Endothelial cell of umbilical vein (primary cell): ENCODE measurements at regions not wholly inside any gene's neighbourhood (a gene's known extent, or its start where the extent isn't known, plus 50 kb on each side); places are given as distances from the start of the nearest gene placed in this dataset.

ENCODE experiments used
- BruUV-seq: library from RNA; stranded (reverse); fragments of 400-500 nt; replicated peaks from 2 replicates; lab custom pipeline; 2021; lab: Mats Ljungman, UMichigan
- CTCF ChIA-PET: fragments of 300-600, 350-600 bp; sonication (Branson Sonifier 250); formaldehyde crosslinking; loops from one replicate; lab custom pipeline; 2021; ENCODE audit warnings: antibody characterized with exemption, inconsistent platforms; lab: Charles Lee
- POLR2A ChIA-PET: fragments of 300-600, 350-600 bp; sonication (Branson Sonifier 250); formaldehyde crosslinking; loops from one replicate; lab custom pipeline; 2021; ENCODE audit warnings: antibody characterized with exemption, inconsistent platforms; lab: Charles Lee
- DNase-seq: peaks from one replicate; pipeline ENCODE4 v3.0.0-alpha.2; 2011; ENCODE audit warnings: low read depth, low spot score
- FAIRE-seq: peaks from 2 replicates; lab custom pipeline; 2011; peaks lifted over from hg19 to GRCh38; lab: Jason Lieb, UNC
- H2AFZ ChIP-seq: 2 replicates; pipeline ENCODE4 v1.6.0; 2012; ENCODE audit warnings: low read depth, low read length, control low read depth, inconsistent platforms
- H3K27ac ChIP-seq: 2 replicates; pipeline ENCODE4 v1.5.1; 2011; ENCODE audit warnings: low read depth, mild to moderate bottlenecking, control low read depth, low read length, moderate library complexity; ENCODE audit not compliant: insufficient read depth
- H3K27me3 ChIP-seq, 2 experiments: 2 replicates each; pipeline versions ENCODE4 v1.6.0 to v1.6.1; 2011; ENCODE audit warnings: low read length in 2 of 2, mixed read lengths in 1 of 2; ENCODE audit not compliant: control insufficient read depth in 2 of 2, insufficient read depth in 2 of 2
- H3K36me3 ChIP-seq, 2 experiments: 2 replicates in 1 of 2; 3 replicates in 1 of 2; pipeline ENCODE4 v1.5.1; 2011; ENCODE audit warnings: low read length in 2 of 2, mild to moderate bottlenecking in 1 of 2, moderate library complexity in 1 of 2; ENCODE audit not compliant: control insufficient read depth in 2 of 2, insufficient read depth in 2 of 2; ENCODE audit errors: extremely low read depth in 1 of 2
- H3K4me1 ChIP-seq: 3 replicates; pipeline ENCODE4 v1.5.1; 2011; ENCODE audit warnings: mild to moderate bottlenecking, low read length; ENCODE audit not compliant: control insufficient read depth, insufficient read depth; ENCODE audit errors: extremely low read depth
- H3K4me2 ChIP-seq: 2 replicates; pipeline ENCODE4 v1.6.1; 2011; ENCODE audit warnings: low read length, control low read depth, mixed read lengths; ENCODE audit not compliant: insufficient read depth
- H3K4me3 ChIP-seq, 3 experiments: fragments of 200-600 bp in 1 of 3; sonication (generic), shearing (Covaris generic) in 1 of 3; replicated peaks in 1 of 3; 2 replicates each; pipeline ENCODE4 v1.5.1; 2011 to 2016; ENCODE audit warnings: control low read depth in 3 of 3, low read length in 3 of 3, mild to moderate bottlenecking in 2 of 3, inconsistent platforms in 1 of 3, low read depth in 1 of 3, moderate library complexity in 1 of 3; ENCODE audit not compliant: insufficient read depth in 1 of 3
- H3K79me2 ChIP-seq: 2 replicates; pipeline ENCODE4 v1.6.0; 2012; ENCODE audit warnings: low read length, inconsistent platforms; ENCODE audit not compliant: control insufficient read depth, insufficient read depth
- H3K9ac ChIP-seq: replicated peaks from 2 replicates; pipeline ENCODE3; 2011; ENCODE audit warnings: low read length, control low read depth; ENCODE audit not compliant: insufficient read depth; ENCODE audit errors: extremely low read depth
- H3K9me1 ChIP-seq: replicated peaks from 3 replicates; pipeline ENCODE4 v1.6.0; 2011; ENCODE audit warnings: mild to moderate bottlenecking, low read length; ENCODE audit not compliant: control insufficient read depth, insufficient read depth; ENCODE audit errors: extremely low read depth
- H3K9me3 ChIP-seq: replicated peaks from 2 replicates; pipeline ENCODE4 v1.5.1; 2012; ENCODE audit warnings: low read length, inconsistent platforms; ENCODE audit not compliant: control insufficient read depth, insufficient read depth
- H4K20me1 ChIP-seq: replicated peaks from 2 replicates; pipeline ENCODE3; 2011; ENCODE audit warnings: mild to moderate bottlenecking, low read length; ENCODE audit not compliant: control insufficient read depth, insufficient read depth; ENCODE audit errors: extremely low read depth
- EZH2 ChIP-seq: IDR thresholded peaks from 2 replicates; pipeline ENCODE4 v1.6.1; 2012; ENCODE audit warnings: borderline replicate concordance, low read depth, mild to moderate bottlenecking, moderate library complexity, low read length, inconsistent platforms; ENCODE audit not compliant: severe bottlenecking
- FOS ChIP-seq: IDR thresholded peaks from 2 replicates; pipeline ENCODE4 v1.6.1; 2011; ENCODE audit warnings: mild to moderate bottlenecking, low read length, moderate library complexity, borderline replicate concordance; ENCODE audit not compliant: insufficient read depth
- GATA2 ChIP-seq: IDR thresholded peaks from 2 replicates; pipeline ENCODE4 v1.7.0; 2011; ENCODE audit warnings: low read depth, mild to moderate bottlenecking, moderate library complexity, mixed read lengths, low read length; ENCODE audit not compliant: insufficient read length, insufficient read depth
- MYC ChIP-seq: IDR thresholded peaks from one replicate; pipeline ENCODE4 v1.6.1; 2011; ENCODE audit warnings: mild to moderate bottlenecking, low read depth, low read length
- POLR2A ChIP-seq: IDR thresholded peaks from 2 replicates; pipeline ENCODE4 v1.6.1; 2012; ENCODE audit warnings: low read depth, mild to moderate bottlenecking, control low read depth, low read length
- POLR2AphosphoS5 ChIP-seq: IDR thresholded peaks from 2 replicates; pipeline ENCODE4 v1.6.1; 2012; ENCODE audit warnings: low read depth, mild to moderate bottlenecking, control low read depth, low read length, moderate library complexity; ENCODE audit not compliant: insufficient read depth
- dilution Hi-C: fragments of 300-500 bp; cut with MboI; formaldehyde crosslinking; loops from one replicate; pipeline ENCODE4 v1.15.0; 2019; ENCODE audit warnings: low sequenced_read_pairs; ENCODE audit not compliant: extremely low pct_ligation_motif_present
- intact Hi-C: fragments of 100-400 bp; cut with micrococcal nuclease; formaldehyde crosslinking; loops from one replicate; pipeline ENCODE4 v1.10.0; 2022
- TF ChIP-seq, protein P1 (sequence below): IDR thresholded peaks from 2 replicates; pipeline ENCODE4 v1.6.1; 2011; ENCODE audit not compliant: insufficient read depth, insufficient read length
- TF ChIP-seq, protein P2 (sequence below), 2 donors: IDR thresholded peaks; 1 replicate in 1 of 2; 2 replicates in 1 of 2; pipeline ENCODE4 v1.5.1; 2011; ENCODE audit warnings: low read length in 2 of 2, mild to moderate bottlenecking in 2 of 2, moderate library complexity in 2 of 2, control low read depth in 1 of 2, inconsistent platforms in 1 of 2, low read depth in 1 of 2; ENCODE audit not compliant: insufficient read depth in 1 of 2; ENCODE audit errors: extremely low read depth in 1 of 2

DNA sequence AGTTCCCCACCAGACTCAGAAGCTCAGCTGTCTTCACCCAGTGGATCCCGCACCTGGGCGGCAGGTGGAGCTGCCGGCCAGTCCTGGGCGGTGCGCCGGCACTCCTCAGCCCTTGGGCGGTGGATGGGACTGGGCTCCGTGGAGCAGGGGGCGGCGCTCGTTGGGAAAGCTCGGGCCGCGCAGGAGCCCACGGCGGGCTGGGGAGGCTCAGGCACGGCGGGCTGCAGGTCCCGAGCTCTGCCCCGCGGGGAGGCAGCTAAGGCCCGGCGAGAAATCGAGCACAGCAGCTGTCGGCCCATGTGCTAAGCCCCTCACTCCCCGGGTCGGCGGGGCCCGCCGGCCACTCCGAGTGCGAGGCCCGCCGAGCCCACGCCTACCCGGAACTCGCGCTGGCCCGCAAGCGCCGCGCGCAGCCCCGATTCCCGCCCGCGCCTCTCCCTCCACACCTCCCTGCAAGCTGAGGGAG is 560.0 kb downstream of the BRINP1 start:
- H3K9ac ChIP-seq, result no peak overlapping the region
- no peaks in the 10 kb centered on the region for H3K9me1 ChIP-seq
- H3K27ac ChIP-seq, result no peak overlapping the region
- no peak overlapping the region for H2AFZ ChIP-seq
- no peak overlapping the region for H3K4me2 ChIP-seq
- no peak for DNase-seq
- H3K27me3 ChIP-seq, result no peaks in the 10 kb centered on the region
- ChIA-PET POLR2A (no interaction called here), CTCF (no interaction called here)
- FAIRE-seq, result no peak
- H4K20me1 ChIP-seq, result no peaks in the 10 kb centered on the region
- no TSS peak for BruUV-seq
- H3K4me3 ChIP-seq, result no peak overlapping the region
- no peaks in the 10 kb centered on the region for H3K79me2 ChIP-seq
- no peaks in the 10 kb centered on the region for H3K36me3 ChIP-seq
- H3K9me3 ChIP-seq, result no peaks in the 10 kb centered on the region
- intact Hi-C loops, result no loop called here
- dilution Hi-C loops, result no loop called here
- TF ChIP-seq FOS (no peak), GATA2 (no peak), POLR2A (no peak), EZH2 (no peak)
- TF ChIP-seq, protein P1, sequence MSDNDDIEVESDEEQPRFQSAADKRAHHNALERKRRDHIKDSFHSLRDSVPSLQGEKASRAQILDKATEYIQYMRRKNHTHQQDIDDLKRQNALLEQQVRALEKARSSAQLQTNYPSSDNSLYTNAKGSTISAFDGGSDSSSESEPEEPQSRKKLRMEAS, result no peak
- no peaks in the 10 kb centered on the region for H3K4me1 ChIP-seq

DNA sequence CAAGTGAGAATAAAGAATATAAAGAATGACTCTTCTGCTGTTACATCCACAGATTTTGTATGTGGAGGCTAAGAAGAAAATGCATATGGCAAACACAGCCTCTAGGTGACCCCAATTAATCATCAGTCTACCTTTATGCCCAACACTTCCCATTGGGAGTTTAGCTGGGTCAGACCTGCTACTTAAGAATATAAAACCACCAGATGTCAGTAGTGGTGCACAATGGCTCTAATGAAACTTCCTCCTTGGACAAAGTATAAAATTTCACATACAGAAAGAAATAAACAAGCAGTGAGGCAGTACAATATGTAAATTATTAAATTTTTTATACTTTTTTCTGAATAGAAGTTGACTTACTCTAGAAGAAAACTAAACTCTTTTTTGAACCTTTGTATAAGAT is 539.9 kb downstream of the BRINP1 start:
- Histone ChIP-seq H3K9me1 (no peaks in the 10 kb centered on the region), H3K36me3 (no peaks in the 10 kb centered on the region), H3K4me3 (no peak overlapping the region), H3K9ac (no peak overlapping the region), H3K9me3 (no peaks in the 10 kb centered on the region), H3K79me2 (no peaks in the 10 kb centered on the region), H4K20me1 (no peaks in the 10 kb centered on the region), H3K4me1 (no peaks in the 10 kb centered on the region), H3K4me2 (no peak overlapping the region), H3K27ac (no peak overlapping the region), H3K27me3 (no peaks in the 10 kb centered on the region), H2AFZ (no peak overlapping the region)
- BruUV-seq, result no TSS peak
- no peak for FAIRE-seq
- TF ChIP-seq EZH2 (no peak), MYC (no peak), FOS (no peak), GATA2 (no peak), POLR2A (no peak), POLR2AphosphoS5 (no peak)
- TF ChIP-seq, protein P1, result no peak
- TF ChIP-seq, protein P2, sequence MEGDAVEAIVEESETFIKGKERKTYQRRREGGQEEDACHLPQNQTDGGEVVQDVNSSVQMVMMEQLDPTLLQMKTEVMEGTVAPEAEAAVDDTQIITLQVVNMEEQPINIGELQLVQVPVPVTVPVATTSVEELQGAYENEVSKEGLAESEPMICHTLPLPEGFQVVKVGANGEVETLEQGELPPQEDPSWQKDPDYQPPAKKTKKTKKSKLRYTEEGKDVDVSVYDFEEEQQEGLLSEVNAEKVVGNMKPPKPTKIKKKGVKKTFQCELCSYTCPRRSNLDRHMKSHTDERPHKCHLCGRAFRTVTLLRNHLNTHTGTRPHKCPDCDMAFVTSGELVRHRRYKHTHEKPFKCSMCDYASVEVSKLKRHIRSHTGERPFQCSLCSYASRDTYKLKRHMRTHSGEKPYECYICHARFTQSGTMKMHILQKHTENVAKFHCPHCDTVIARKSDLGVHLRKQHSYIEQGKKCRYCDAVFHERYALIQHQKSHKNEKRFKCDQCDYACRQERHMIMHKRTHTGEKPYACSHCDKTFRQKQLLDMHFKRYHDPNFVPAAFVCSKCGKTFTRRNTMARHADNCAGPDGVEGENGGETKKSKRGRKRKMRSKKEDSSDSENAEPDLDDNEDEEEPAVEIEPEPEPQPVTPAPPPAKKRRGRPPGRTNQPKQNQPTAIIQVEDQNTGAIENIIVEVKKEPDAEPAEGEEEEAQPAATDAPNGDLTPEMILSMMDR (IDR thresholded peaks at IDR 0.05; ENCODE audit: extremely low read depth in 1 of 2, insufficient read depth in 1 of 2, low read depth in 1 of 2, low read length in 2 of 2), result no peak
- intact Hi-C loops, result no loop called here
- no peak for DNase-seq
- POLR2A ChIA-PET, result no interaction called here
- dilution Hi-C loops, result no loop called here
- CTCF ChIA-PET, result no interaction called here
